ENCODE measurements at regions not wholly inside any gene's neighbourhood (a gene's known extent, or its start where the extent isn't known, plus 50 kb on each side); places are given as distances from the start of the nearest gene placed in this dataset.

- ATAC-seq (no peak), DNase-seq (no peak)
- Histone ChIP-seq H3K27ac (no peak overlapping the region), H3K27me3 (no peaks in the 10 kb centered on the region), H3K4me1 (no peaks in the 10 kb centered on the region), H3K4me3 (no peak overlapping the region), H3K9me3 (no peaks in the 10 kb centered on the region), H3K36me3 (no peaks in the 10 kb centered on the region)
- TF ChIP-seq CTCF (IDR thresholded peaks at IDR 0.05 in 4 of 5, conservative IDR thresholded peaks at IDR 0.05 in 1 of 5): no peak
- TF ChIP-seq POLR2A (IDR thresholded peaks at IDR 0.05): no peak
- in situ Hi-C loops (cut with MboI; ENCODE audit: low sequenced_read_pairs in 4 of 4) (no loop called here), intact Hi-C loops (cut with DNase I; ENCODE audit: low total_unique reads) (no loop called here)
These were observed 123.0 kb upstream of the RBFOX1 start for GRCh38 chr16:7209598-7209997.

GRCh38 chr16:7206469-7206868, 126.2 kb upstream of the RBFOX1 start:
- DNase-seq (no peak), ATAC-seq (no peak)
- Histone ChIP-seq H3K4me3 (no peak overlapping the region), H3K27ac (no peak overlapping the region), H3K36me3 (no peaks in the 10 kb centered on the region), H3K9me3 (no peaks in the 10 kb centered on the region), H3K4me1 (peaks cover 0 to 9% of the 10 kb centered on the region in 2 donors), H3K27me3 (no peaks in the 10 kb centered on the region)
- in situ Hi-C loops (cut with MboI; ENCODE audit: low sequenced_read_pairs in 4 of 4): no loop called here
- intact Hi-C loops (cut with DNase I; ENCODE audit: low total_unique reads): no loop called here
- TF ChIP-seq CTCF (IDR thresholded peaks at IDR 0.05 in 4 of 5, conservative IDR thresholded peaks at IDR 0.05 in 1 of 5): no peak
- no peak for TF ChIP-seq POLR2A (IDR thresholded peaks at IDR 0.05)

- no peak for DNase-seq
- Histone ChIP-seq H3K4me3 (no peak overlapping the region), H3K4me1 (peaks cover 0 to 9% of the 10 kb centered on the region in 2 donors), H3K9me3 (no peaks in the 10 kb centered on the region), H3K27ac (no peak overlapping the region), H3K27me3 (no peaks in the 10 kb centered on the region), H3K36me3 (no peaks in the 10 kb centered on the region)
- in situ Hi-C loops (cut with MboI; ENCODE audit: low sequenced_read_pairs in 4 of 4) (no loop called here), intact Hi-C loops (cut with DNase I; ENCODE audit: low total_unique reads) (no loop called here)
- no peak for ATAC-seq
- TF ChIP-seq CTCF (IDR thresholded peaks at IDR 0.05 in 4 of 5, conservative IDR thresholded peaks at IDR 0.05 in 1 of 5) (no peak), POLR2A (IDR thresholded peaks at IDR 0.05) (no peak)
These were observed 132.3 kb upstream of the RBFOX1 start for GRCh38 chr16:7200320-7200719.

- H3K9me3 ChIP-seq: no peaks in the 10 kb centered on the region
- TF ChIP-seq POLR2A (IDR thresholded peaks at IDR 0.05): no peak
- no peak for TF ChIP-seq CTCF (IDR thresholded peaks at IDR 0.05 in 4 of 5, conservative IDR thresholded peaks at IDR 0.05 in 1 of 5)
- no peak for ATAC-seq
- no peaks in the 10 kb centered on the region for H3K36me3 ChIP-seq
- H3K4me1 ChIP-seq: no peaks in the 10 kb centered on the region
- H3K27me3 ChIP-seq: no peaks in the 10 kb centered on the region
- DNase-seq: no peak
- no peak overlapping the region for H3K27ac ChIP-seq
- intact Hi-C loops (cut with DNase I; ENCODE audit: low total_unique reads) (no loop called here), in situ Hi-C loops (cut with MboI; ENCODE audit: low sequenced_read_pairs in 4 of 4) (no loop called here)
- H3K4me3 ChIP-seq: no peak overlapping the region
These were observed 147.0 kb upstream of the RBFOX1 start for GRCh38 chr16:7185689-7186088.

GRCh38 chr16:7185165-7185564, 147.5 kb upstream of the RBFOX1 start:
- DNase-seq (no peak), ATAC-seq (no peak)
- H3K9me3 ChIP-seq: no peaks in the 10 kb centered on the region
- no peak overlapping the region for H3K4me3 ChIP-seq
- H3K36me3 ChIP-seq: no peaks in the 10 kb centered on the region
- TF ChIP-seq CTCF (IDR thresholded peaks at IDR 0.05 in 4 of 5, conservative IDR thresholded peaks at IDR 0.05 in 1 of 5) (no peak), POLR2A (IDR thresholded peaks at IDR 0.05) (no peak)
- no peaks in the 10 kb centered on the region for H3K27me3 ChIP-seq
- no peak overlapping the region for H3K27ac ChIP-seq
- intact Hi-C loops (cut with DNase I; ENCODE audit: low total_unique reads): no loop called here
- in situ Hi-C loops (cut with MboI; ENCODE audit: low sequenced_read_pairs in 4 of 4): no loop called here
- H3K4me1 ChIP-seq: no peaks in the 10 kb centered on the region
